A673 (cell line): ENCODE measurements at regions not wholly inside any gene's neighbourhood (a gene's known extent, or its start where the extent isn't known, plus 50 kb on each side); places are given as distances from the start of the nearest gene placed in this dataset.

ENCODE experiments used
- CTCF ChIP-seq: fragments of 300-800, 200-600 bp; sonication (generic); conservative IDR thresholded peaks from 2 replicates; pipeline ENCODE4 v1.5.1; 2017; ENCODE audit warnings: low read depth, mild to moderate bottlenecking, antibody characterized with exemption, low read length, moderate library complexity, mixed read lengths
- EZH2 ChIP-seq: fragments of 200-600 bp; sonication (generic); IDR thresholded peaks from 2 replicates; pipeline ENCODE4 v1.6.1; 2017; ENCODE audit warnings: borderline replicate concordance, low read depth, mild to moderate bottlenecking, mixed read lengths, antibody characterized with exemption, low read length; ENCODE audit not compliant: poor library complexity, severe bottlenecking

- TF ChIP-seq EZH2 (no peak), CTCF (no peak)
Measured at GRCh38 chr4:108560616-108561015, 59.8 kb upstream of the RPL34 start.
